ENCODE measurements at regions not wholly inside any gene's neighbourhood (a gene's known extent, or its start where the extent isn't known, plus 50 kb on each side); places are given as distances from the start of the nearest gene placed in this dataset.

DNA sequence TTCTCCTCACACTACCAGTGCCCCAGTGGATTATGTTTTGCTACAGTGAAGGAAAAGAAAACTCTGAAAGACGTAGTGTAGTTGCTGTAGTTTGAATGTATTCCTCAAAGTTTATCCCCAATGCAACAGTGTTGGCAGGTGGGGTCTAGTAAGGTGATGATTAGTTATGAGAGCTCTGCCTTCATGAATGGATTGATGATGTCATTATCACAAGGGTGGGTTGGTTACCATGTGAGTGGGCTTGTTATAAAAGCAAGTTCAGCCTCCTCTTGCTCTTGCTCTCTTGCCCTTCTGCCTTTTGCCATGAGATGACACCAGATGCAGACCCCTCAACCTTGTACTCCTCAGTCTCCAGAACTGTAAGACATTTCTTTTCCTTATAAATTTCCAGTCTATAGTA, 244.7 kb upstream of the RSPO3 start:
- Histone ChIP-seq H3K4me1 (ENCODE audit: control insufficient read depth, insufficient read depth, low read length) (no peaks in the 10 kb centered on the region), H3K36me3 (ENCODE audit: control insufficient read depth in 2 of 2, insufficient read depth in 1 of 2, low read length in 2 of 2) (no peaks in the 10 kb centered on the region), H3K4me3 (ENCODE audit: low read depth, low read length) (no peak overlapping the region), H3K27ac (ENCODE audit: extremely low read depth, low read depth, low read length) (no peak overlapping the region), H3K9me3 (ENCODE audit: control insufficient read depth, insufficient read depth, low read depth, low read length) (no peaks in the 10 kb centered on the region)
- TF ChIP-seq ZNF768 (tag by site-specific recombination; IDR thresholded peaks at IDR 0.05), result no peak
- TF ChIP-seq, protein P1, sequence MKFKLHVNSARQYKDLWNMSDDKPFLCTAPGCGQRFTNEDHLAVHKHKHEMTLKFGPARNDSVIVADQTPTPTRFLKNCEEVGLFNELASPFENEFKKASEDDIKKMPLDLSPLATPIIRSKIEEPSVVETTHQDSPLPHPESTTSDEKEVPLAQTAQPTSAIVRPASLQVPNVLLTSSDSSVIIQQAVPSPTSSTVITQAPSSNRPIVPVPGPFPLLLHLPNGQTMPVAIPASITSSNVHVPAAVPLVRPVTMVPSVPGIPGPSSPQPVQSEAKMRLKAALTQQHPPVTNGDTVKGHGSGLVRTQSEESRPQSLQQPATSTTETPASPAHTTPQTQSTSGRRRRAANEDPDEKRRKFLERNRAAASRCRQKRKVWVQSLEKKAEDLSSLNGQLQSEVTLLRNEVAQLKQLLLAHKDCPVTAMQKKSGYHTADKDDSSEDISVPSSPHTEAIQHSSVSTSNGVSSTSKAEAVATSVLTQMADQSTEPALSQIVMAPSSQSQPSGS (tag by site-specific recombination; IDR thresholded peaks at IDR 0.05; ENCODE audit: low read depth), result peak; percentile 64
- POLR2A ChIA-PET, result no interaction called here
- CTCF ChIA-PET, result no interaction called here

DNA sequence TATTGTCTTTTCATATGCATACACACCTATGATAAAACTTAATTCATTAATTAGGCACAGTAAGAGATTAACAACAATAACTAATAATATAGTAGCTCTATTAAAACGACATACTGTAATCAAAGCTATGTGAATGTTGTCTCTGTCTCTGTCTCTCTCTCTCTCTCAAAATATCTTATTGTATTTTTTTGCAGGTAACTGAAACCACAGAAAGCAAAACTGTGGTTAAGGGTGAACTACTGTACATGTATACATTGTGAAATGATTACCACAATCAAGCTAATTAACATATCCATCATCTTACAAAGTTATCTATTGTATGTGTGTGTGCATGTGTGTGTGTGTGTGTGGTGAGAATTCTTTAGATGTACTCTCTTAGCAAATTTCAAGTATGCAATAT, 242.0 kb upstream of the RSPO3 start:
- no peaks in the 10 kb centered on the region for H3K9me3 ChIP-seq (ENCODE audit: control insufficient read depth, insufficient read depth, low read depth, low read length)
- CTCF ChIA-PET, result interaction anchor here (0.5 to 0.8 kb wide), 3 partner anchors 11 to 219 kb away, joined by 3 read pairs; no protein-coding TSS in a partner anchor
- no peaks in the 10 kb centered on the region for H3K36me3 ChIP-seq (ENCODE audit: control insufficient read depth in 2 of 2, insufficient read depth in 1 of 2, low read length in 2 of 2)
- H3K4me3 ChIP-seq (ENCODE audit: low read depth, low read length), result no peak overlapping the region
- TF ChIP-seq ZNF664 (tag by site-specific recombination; IDR thresholded peaks at IDR 0.05) (no peak), ZNF214 (tag by site-specific recombination; IDR thresholded peaks at IDR 0.05; ENCODE audit: borderline replicate concordance) (no peak), TCF7L2 (IDR thresholded peaks at IDR 0.05; ENCODE audit: borderline replicate concordance, low read depth, low read length) (no peak), ZNF76 (tag by site-specific recombination; IDR thresholded peaks at IDR 0.05; ENCODE audit: borderline replicate concordance, low read depth) (no peak), BCL11B (tag by site-specific recombination; IDR thresholded peaks at IDR 0.05; ENCODE audit: low read depth) (no peak), ZBTB8A (tag by site-specific recombination; IDR thresholded peaks at IDR 0.05) (no peak), ZNF248 (tag by site-specific recombination; IDR thresholded peaks at IDR 0.05) (no peak)
- TF ChIP-seq, protein P2, sequence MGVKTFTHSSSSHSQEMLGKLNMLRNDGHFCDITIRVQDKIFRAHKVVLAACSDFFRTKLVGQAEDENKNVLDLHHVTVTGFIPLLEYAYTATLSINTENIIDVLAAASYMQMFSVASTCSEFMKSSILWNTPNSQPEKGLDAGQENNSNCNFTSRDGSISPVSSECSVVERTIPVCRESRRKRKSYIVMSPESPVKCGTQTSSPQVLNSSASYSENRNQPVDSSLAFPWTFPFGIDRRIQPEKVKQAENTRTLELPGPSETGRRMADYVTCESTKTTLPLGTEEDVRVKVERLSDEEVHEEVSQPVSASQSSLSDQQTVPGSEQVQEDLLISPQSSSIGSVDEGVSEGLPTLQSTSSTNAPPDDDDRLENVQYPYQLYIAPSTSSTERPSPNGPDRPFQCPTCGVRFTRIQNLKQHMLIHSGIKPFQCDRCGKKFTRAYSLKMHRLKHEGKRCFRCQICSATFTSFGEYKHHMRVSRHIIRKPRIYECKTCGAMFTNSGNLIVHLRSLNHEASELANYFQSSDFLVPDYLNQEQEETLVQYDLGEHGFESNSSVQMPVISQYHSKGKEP (tag by site-specific recombination; IDR thresholded peaks at IDR 0.05), result no peak
- TF ChIP-seq, protein P3, sequence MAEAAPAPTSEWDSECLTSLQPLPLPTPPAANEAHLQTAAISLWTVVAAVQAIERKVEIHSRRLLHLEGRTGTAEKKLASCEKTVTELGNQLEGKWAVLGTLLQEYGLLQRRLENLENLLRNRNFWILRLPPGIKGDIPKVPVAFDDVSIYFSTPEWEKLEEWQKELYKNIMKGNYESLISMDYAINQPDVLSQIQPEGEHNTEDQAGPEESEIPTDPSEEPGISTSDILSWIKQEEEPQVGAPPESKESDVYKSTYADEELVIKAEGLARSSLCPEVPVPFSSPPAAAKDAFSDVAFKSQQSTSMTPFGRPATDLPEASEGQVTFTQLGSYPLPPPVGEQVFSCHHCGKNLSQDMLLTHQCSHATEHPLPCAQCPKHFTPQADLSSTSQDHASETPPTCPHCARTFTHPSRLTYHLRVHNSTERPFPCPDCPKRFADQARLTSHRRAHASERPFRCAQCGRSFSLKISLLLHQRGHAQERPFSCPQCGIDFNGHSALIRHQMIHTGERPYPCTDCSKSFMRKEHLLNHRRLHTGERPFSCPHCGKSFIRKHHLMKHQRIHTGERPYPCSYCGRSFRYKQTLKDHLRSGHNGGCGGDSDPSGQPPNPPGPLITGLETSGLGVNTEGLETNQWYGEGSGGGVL (tag by site-specific recombination; IDR thresholded peaks at IDR 0.05), result no peak
- no peak overlapping the region for H3K27ac ChIP-seq (ENCODE audit: extremely low read depth, low read depth, low read length)
- POLR2A ChIA-PET, result no interaction called here
- peaks cover 4% of the 10 kb centered on the region; the same call in 1 of the 2 replicates for H3K4me1 ChIP-seq (ENCODE audit: control insufficient read depth, insufficient read depth, low read length)

DNA sequence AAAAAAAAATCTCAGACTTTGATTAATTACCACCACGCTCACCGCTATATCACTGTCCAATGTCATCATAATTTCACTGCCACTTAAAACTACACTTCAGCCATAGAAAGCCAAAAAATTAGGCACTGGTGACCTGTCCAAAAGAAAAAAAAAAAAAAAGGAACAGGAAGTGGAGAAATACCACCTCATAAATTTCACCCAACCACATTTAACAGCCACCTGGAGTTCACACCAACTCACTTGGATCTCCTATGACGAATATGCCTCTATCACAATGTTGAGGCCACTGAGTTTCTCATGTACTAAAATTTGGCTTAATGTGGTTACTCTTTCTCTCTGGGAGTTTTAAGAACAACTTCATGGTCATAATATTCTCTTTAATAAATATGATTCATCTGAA, 237.5 kb upstream of the RSPO3 start:
- CTCF ChIA-PET, result no interaction called here
- Histone ChIP-seq H3K4me1 (ENCODE audit: control insufficient read depth, insufficient read depth, low read length) (peaks cover 4% of the 10 kb centered on the region; the same call in 1 of the 2 replicates), H3K4me3 (ENCODE audit: low read depth, low read length) (no peak overlapping the region), H3K27ac (ENCODE audit: extremely low read depth, low read depth, low read length) (no peak overlapping the region), H3K9me3 (ENCODE audit: control insufficient read depth, insufficient read depth, low read depth, low read length) (no peaks in the 10 kb centered on the region), H3K36me3 (ENCODE audit: control insufficient read depth in 2 of 2, insufficient read depth in 1 of 2, low read length in 2 of 2) (no peaks in the 10 kb centered on the region)
- POLR2A ChIA-PET, result no interaction called here
- TF ChIP-seq ZNF558 (tag by site-specific recombination; IDR thresholded peaks at IDR 0.05) (no peak), ZNF37A (tag by site-specific recombination; IDR thresholded peaks at IDR 0.05) (no peak), TCF7L2 (IDR thresholded peaks at IDR 0.05; ENCODE audit: borderline replicate concordance, low read depth, low read length) (no peak), ZNF19 (tag by site-specific recombination; IDR thresholded peaks at IDR 0.05; ENCODE audit: low read depth) (no peak), SETDB1 (IDR thresholded peaks at IDR 0.05; ENCODE audit: insufficient read length, low read length) (no peak), HOXC10 (CRISPR knock-in tag; IDR thresholded peaks at IDR 0.05) (no peak)
- TF ChIP-seq, protein P4, sequence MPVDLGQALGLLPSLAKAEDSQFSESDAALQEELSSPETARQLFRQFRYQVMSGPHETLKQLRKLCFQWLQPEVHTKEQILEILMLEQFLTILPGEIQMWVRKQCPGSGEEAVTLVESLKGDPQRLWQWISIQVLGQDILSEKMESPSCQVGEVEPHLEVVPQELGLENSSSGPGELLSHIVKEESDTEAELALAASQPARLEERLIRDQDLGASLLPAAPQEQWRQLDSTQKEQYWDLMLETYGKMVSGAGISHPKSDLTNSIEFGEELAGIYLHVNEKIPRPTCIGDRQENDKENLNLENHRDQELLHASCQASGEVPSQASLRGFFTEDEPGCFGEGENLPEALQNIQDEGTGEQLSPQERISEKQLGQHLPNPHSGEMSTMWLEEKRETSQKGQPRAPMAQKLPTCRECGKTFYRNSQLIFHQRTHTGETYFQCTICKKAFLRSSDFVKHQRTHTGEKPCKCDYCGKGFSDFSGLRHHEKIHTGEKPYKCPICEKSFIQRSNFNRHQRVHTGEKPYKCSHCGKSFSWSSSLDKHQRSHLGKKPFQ (tag by site-specific recombination; IDR thresholded peaks at IDR 0.05), result peak; percentile 79; the same call in 1 of the 2 replicates

All from HEK293 (cell line).